ENCODE measurements at regions not wholly inside any gene's neighbourhood (a gene's known extent, or its start where the extent isn't known, plus 50 kb on each side); places are given as distances from the start of the nearest gene placed in this dataset.

GRCh38 chr6:159456349-159456748 is 236.7 kb downstream of the SOD2 start:
- no peak for TF ChIP-seq CTCF (conservative IDR thresholded peaks at IDR 0.05; ENCODE audit: low read length)
- TF ChIP-seq EZH2phosphoT487 (IDR thresholded peaks at IDR 0.05; ENCODE audit: borderline replicate concordance, low read depth, low read length) = no peak

All from OCI-LY7 (cell line).